ENCODE measurements at regions not wholly inside any gene's neighbourhood (a gene's known extent, or its start where the extent isn't known, plus 50 kb on each side); places are given as distances from the start of the nearest gene placed in this dataset.

DNA sequence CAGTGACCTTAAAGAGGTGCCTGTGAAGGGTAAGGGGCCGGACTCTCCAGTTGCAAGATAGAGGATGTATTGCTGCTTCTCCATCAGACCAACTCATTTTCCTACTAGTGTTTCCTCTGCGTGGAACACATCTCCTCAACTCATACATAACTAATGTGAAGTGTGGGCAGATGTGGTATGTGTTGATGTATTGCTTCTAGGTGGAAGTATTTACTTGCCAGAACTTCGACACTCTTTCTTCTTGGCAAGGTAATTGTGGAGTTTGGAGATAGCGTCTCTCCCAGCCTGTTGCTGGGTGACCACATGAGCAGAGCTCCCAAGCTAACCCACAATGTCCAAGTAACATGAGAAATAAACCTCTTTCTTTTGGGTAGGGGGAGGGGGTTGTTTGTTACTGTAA is 456.9 kb downstream of the DYNC2H1 start:
- TF ChIP-seq CTCF (IDR thresholded peaks at IDR 0.05): no peak
- no peak for TF ChIP-seq EZH2 (IDR thresholded peaks at IDR 0.05)
